Bronchial epithelial cell (primary cell): ENCODE measurements at regions not wholly inside any gene's neighbourhood (a gene's known extent, or its start where the extent isn't known, plus 50 kb on each side); places are given as distances from the start of the nearest gene placed in this dataset.

ENCODE experiments used
- DNase-seq: peaks from one replicate; pipeline ENCODE4 v3.0.0-alpha.2; 2010; ENCODE audit warnings: low read depth
- FAIRE-seq: peaks from 2 replicates; lab custom pipeline; 2011; peaks lifted over from hg19 to GRCh38; lab: Jason Lieb, UNC
- H3K27me3 ChIP-seq: 2 replicates; pipeline ENCODE4 v1.5.1; 2011; ENCODE audit warnings: low read length; ENCODE audit not compliant: control insufficient read depth, insufficient read depth
- H3K36me3 ChIP-seq: 2 replicates; pipeline ENCODE4 v1.5.1; 2011; ENCODE audit warnings: low read length; ENCODE audit not compliant: control insufficient read depth, insufficient read depth
- H3K4me3 ChIP-seq: 2 replicates; pipeline ENCODE4 v1.5.1; 2011; ENCODE audit warnings: mild to moderate bottlenecking, low read depth, low read length, control low read depth
- TF ChIP-seq, protein P1 (sequence below): IDR thresholded peaks from 2 replicates; pipeline ENCODE4 v1.5.1; 2011; ENCODE audit warnings: mild to moderate bottlenecking, moderate library complexity, low read length, control low read depth, inconsistent platforms; ENCODE audit not compliant: insufficient read depth, severe bottlenecking

DNA sequence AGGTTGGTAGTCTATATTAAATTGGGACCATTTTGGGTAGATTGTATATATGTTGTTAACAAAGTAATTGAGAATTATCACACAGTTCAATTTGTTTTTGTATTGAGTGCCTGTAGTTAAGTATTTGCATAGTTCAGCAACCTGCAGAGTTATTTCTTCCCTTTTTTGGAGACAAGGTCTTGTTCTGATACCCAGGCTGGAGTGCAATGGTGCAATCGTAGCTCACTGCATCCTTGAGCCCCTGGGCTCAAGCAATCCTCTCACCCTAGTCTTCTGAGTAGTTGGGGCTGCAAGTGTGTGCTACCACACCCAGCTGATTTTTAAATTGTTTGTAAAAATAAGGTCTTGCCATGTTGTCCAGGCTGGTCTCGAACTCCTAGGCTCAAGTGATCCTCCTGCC lies 250.5 kb downstream of the UTRN start:
- no peak for FAIRE-seq
- no peaks in the 10 kb centered on the region for H3K36me3 ChIP-seq
- TF ChIP-seq, protein P1, sequence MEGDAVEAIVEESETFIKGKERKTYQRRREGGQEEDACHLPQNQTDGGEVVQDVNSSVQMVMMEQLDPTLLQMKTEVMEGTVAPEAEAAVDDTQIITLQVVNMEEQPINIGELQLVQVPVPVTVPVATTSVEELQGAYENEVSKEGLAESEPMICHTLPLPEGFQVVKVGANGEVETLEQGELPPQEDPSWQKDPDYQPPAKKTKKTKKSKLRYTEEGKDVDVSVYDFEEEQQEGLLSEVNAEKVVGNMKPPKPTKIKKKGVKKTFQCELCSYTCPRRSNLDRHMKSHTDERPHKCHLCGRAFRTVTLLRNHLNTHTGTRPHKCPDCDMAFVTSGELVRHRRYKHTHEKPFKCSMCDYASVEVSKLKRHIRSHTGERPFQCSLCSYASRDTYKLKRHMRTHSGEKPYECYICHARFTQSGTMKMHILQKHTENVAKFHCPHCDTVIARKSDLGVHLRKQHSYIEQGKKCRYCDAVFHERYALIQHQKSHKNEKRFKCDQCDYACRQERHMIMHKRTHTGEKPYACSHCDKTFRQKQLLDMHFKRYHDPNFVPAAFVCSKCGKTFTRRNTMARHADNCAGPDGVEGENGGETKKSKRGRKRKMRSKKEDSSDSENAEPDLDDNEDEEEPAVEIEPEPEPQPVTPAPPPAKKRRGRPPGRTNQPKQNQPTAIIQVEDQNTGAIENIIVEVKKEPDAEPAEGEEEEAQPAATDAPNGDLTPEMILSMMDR = no peak

DNA sequence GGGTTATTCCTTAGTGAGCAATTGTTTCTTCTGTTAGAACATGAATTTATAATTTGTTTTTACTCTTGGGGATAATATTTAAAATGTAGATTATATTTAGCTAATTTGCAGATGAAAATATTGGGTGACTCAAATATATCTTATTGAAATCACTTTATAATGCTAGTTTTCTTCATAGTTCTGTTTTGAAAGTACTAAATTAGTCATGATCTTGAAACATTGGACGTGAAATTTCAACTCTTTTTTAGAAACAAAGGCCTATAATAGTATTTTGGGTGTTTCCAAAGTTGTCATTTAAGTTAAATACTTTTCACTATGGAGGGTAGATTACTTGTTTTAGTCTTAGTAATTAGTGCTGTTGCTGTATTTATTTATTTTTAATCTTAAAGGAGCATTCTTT lies 250.9 kb downstream of the UTRN start:
- DNase-seq (no peak), FAIRE-seq (no peak)
- H3K4me3 ChIP-seq = no peak overlapping the region
- no peaks in the 10 kb centered on the region for H3K36me3 ChIP-seq
- TF ChIP-seq, protein P1 = no peak
- no peaks in the 10 kb centered on the region for H3K27me3 ChIP-seq

More for the DNA sequence above, 250.5 kb downstream of the UTRN start:
- DNase-seq = no peak
- no peaks in the 10 kb centered on the region for H3K27me3 ChIP-seq
- H3K4me3 ChIP-seq = no peak overlapping the region

DNA sequence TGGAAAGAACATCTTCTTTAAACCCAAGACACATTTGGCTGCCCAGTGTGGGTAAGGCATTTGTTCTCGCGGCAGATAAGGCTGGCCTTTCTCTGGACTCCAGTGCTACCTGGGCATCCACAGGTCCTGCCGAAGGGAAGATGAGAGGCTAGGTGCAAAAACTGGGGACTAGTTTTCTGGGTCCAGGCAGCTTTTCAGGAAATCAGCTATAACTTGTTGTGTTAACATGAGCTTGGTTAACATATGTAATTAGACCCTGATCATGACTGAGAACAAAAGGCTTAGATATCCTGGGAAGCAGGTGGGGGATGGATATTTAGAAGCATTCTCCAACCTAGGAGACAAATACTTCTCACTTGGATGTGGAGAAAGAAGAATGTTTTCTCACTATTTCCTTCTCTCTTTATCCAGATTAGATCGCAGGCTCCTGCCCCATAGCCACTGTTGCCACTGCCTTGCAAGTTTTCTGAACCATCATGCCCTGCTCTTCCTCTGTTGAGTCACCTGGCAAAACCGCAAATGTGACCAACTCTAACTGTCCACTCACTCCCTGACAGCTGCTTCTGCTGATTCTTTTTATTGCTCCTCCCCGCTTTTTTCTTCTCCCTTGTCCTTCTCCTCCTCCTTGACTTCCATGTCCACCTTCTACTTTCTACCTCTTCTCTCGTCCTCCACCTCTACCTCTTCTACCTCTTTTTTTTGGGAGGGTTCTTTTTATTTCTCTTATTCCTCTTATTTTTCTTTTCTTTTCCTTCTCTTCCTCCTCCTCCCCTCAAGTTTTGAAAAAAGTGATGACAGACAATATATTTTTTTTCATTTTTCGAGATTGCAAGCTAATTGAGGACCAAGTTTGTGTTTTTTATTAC lies 258.1 kb downstream of the UTRN start:
- no peak overlapping the region for H3K4me3 ChIP-seq
- no peaks in the 10 kb centered on the region for H3K27me3 ChIP-seq
- TF ChIP-seq, protein P1 = no peak
- peaks cover 1% of the 10 kb centered on the region for H3K36me3 ChIP-seq
- FAIRE-seq = no peak
- peak; percentile 21 for DNase-seq

DNA sequence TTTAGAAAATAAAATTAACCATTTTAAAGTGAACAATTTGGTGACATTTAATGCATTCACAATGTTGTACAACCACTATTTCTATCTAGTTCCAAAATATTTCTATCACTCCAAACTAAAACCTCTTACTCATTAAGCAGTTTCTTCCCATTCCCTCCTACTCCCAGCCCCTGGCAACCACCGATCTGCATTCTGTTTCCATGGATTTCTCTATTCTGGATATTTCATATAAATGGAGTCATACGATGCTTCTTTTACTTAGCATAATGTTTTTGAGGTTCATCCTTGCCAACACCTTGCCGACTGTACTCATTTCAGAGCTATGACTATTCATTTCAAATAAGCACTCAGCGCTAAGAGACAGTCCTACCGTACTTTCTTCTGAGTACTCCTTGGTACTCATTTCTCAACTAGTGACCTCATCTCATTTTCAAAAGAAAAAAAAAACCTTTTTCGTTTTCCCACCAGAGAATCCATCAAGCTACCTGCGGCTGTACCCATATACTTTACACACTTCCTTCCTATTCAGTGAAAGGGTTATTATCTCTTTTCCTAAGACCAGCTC lies 259.2 kb downstream of the UTRN start:
- no peak for FAIRE-seq
- Histone ChIP-seq H3K36me3 (peaks cover 1% of the 10 kb centered on the region), H3K27me3 (no peaks in the 10 kb centered on the region), H3K4me3 (no peak overlapping the region)
- no peak for DNase-seq
- TF ChIP-seq, protein P1 = no peak

DNA sequence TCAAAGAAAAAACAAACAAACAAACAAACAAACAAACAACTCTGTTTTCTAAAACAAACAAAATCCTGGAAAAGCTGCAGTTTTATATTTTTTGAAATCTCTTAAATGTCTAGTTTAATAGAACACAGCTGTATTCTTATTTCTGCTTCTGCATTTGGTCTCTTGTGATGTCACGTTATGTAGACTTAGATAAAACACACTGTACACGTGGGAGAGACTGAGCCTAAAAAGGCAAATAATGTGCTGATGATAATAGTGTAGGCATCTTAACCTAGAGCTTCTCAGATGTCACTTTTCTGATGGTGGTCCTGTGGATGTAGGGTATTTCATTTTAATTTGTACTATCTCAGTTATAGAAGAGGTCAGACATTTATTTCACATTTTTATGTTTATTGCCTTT lies 261.7 kb downstream of the UTRN start:
- Histone ChIP-seq H3K36me3 (peaks cover 1% of the 10 kb centered on the region), H3K4me3 (no peak overlapping the region), H3K27me3 (no peaks in the 10 kb centered on the region)
- DNase-seq = no peak
- FAIRE-seq = no peak
- TF ChIP-seq, protein P1 = no peak
